ENCODE measurements at regions not wholly inside any gene's neighbourhood (a gene's known extent, or its start where the extent isn't known, plus 50 kb on each side); places are given as distances from the start of the nearest gene placed in this dataset.

DNA sequence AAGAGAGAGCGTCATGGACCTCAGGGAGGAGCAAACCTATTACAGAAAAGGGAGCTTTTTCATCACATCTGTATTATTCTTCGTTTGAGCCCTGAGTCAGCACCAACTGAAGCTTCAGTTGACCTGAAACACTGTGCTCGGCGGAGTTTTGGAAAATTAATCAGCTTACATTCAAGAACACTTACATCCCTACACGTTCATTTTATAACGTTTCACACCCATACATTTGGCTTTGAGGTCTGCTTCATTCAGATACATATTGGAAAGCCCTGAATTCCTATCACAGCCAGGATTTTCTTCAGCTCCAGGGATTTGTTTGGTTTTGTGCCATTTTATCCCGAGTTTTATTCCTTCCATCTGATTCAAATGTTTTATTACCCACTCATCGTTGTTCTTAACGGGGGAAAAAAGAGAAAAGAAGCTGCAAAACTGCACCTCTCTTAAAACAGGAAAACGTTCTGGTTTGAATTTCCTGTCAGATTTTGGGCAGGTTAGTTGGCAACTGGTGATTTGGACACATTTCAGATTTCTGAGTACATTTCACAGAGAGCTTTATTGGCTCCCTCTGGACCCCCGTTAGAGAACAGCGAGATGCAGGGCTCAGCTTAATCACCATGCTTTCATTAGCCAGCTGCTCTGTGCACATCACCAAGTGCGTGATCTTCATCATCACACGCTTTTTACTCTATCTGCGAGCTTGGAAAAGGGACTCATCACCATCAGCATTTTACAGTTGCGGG, 88.8 kb downstream of the CDC42EP3 start:
- no peak overlapping the region for H3K4me3 ChIP-seq (ENCODE audit: low read length)
- DNase-seq (ENCODE audit: low read depth, low spot score) = no peak

DNA sequence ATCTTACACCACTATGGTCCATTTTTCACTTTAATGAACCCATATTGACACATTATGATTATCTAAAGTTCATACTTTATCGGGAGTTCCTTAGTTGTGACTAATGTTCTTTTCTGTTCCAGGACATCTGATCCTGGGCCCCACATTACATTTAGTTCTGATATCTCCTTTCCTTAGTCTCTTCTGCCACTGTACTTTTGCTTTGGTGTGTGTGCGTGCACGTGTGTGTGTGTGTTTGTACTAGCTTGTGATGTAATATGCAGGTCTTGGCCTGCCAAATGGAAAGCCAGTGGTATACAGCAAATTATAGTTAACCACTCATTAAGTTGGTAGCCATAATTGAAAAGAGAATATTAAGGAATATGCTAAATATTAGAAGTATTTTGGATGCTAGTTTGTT, 88.0 kb downstream of the CDC42EP3 start:
- H3K4me3 ChIP-seq (ENCODE audit: low read length) = no peak overlapping the region

DNA sequence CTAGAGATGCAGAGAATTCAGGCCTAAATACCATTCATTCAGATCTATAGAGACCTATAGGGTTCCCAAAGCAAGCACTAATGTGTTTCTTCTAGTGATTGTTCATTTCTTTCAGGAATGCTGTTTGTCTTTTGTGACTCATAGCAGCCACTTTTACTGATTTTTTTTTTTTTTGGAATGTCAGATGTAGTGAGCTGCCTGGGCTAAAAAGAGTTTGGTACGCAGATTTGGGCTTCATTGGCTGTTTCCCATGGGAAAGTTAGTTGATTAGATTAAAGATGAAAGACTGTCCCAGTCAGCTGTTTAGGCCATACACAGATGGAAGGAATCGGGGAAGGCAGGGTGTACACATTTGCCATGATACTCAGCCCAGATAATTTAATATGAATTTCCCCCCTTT, 87.6 kb downstream of the CDC42EP3 start:
- no peak for DNase-seq (ENCODE audit: low read depth, low spot score)
- H3K4me3 ChIP-seq (ENCODE audit: low read length) = no peak overlapping the region

More for the DNA sequence above, 88.0 kb downstream of the CDC42EP3 start:
- DNase-seq (ENCODE audit: low read depth, low spot score) = no peak

DNA sequence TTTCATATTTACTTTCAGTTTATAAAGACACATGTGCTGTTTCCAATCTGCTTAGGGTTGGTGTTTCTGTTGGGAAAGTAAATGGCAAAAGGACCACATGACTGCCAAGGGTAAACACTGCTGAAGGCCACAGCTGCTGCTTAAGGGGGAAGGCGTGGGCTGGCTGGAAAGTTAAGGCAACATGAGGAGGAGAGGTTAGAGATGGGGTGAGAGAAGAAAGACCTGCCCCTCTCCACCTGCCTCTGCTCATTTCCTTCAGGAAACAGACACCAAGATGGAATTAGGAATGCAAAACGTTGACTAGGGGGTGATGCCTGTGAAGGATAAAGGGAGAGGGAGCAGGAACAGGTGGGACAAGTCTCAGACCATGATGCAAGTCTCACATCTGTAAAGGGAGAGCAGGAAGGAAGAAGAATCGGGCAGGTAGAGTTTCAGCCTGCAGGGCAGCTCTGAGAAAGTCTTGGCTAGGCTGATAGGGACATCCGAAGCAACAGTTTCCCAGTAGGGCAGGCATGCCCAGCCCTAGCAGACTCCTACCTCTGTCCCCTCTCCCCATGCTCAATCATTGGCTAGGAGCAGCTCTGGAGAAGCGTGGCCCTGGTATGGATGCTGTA, 86.0 kb downstream of the CDC42EP3 start:
- H3K4me3 ChIP-seq (ENCODE audit: low read length) = no peak overlapping the region
- DNase-seq (ENCODE audit: low read depth, low spot score) = no peak

DNA sequence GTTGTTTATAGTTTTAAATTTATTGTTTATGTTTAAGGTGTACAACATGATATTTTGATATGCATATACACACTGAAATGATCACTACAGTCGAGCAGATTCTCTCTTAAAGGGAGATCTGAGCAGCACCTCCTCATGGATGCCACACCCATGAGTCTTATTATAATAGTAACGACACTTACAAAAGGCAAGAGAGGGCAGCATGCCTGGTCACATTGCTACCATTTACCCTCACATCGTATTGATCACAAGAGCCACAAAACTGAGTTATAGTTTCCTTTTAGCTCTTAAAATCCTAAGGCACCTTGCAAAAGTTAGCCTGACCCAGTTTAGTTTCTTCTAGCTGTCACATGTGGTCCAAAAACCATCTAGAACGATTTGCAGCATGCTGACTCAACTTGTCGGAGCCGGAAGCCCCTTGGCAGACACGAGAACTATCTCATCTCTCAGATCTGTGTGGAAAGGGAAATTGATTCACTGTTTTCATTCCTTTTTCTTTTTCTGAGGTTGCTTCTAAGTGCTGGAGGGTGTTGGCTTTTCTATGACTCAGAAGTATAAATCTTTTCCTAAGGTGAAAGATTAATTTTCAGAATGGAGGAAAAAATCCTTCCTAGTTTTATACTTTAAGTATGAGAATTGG, 85.3 kb downstream of the CDC42EP3 start:
- H3K4me3 ChIP-seq (ENCODE audit: low read length) = no peak overlapping the region
- no peak for DNase-seq (ENCODE audit: low read depth, low spot score)

DNA sequence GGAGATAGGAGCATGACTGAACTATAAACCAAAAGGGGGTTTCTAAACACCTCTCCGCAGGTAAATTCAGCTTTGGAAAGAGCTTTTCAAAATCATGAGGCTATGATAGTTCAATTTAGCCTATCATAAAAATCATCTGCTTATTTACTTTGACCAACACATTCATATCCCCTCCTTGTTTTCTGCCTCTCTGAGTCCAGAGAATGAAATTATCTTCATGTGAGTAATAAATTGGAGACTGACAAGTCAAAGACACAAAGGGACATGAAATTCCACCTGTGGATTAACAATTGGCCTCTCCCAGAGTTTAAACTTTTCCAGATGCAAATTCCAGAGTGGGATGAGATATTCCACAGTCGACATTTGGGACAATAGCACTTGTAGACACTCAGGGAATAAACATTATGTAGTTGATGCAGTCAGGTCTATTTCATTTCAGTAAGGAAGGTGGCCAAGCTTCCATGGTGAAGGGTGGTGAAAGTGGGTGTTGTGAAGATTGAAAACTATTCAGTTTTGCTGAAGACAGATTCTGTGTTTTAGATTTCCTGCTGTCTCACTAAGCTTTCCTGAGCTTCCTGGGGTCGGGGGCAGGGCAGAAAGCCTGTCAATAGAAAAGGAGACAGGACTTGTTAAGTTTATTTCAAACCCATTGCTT, 84.7 kb downstream of the CDC42EP3 start:
- H3K4me3 ChIP-seq (ENCODE audit: low read length) = no peak overlapping the region
- DNase-seq (ENCODE audit: low read depth, low spot score) = no peak

DNA sequence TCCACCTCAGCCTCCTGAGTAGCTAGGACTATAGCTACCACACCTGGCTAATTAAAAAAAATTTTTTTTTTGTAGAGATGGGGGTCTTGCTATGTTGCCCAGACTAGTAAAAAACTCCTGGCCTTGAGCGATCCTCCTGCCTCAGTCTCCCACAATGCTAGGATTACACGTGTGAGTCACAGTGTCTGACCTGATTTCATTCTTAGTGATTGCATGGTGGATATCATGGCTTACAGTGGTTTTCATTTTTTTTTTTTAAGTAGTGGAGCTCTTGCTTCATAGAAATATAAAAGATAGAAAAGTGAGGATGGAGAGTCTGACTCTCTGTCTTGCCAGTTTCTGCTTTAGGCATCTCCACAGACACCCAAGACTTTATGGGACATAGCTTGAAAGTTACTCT, 83.6 kb downstream of the CDC42EP3 start:
- DNase-seq (ENCODE audit: low read depth, low spot score) = no peak
- no peak overlapping the region for H3K4me3 ChIP-seq (ENCODE audit: low read length)

DNA sequence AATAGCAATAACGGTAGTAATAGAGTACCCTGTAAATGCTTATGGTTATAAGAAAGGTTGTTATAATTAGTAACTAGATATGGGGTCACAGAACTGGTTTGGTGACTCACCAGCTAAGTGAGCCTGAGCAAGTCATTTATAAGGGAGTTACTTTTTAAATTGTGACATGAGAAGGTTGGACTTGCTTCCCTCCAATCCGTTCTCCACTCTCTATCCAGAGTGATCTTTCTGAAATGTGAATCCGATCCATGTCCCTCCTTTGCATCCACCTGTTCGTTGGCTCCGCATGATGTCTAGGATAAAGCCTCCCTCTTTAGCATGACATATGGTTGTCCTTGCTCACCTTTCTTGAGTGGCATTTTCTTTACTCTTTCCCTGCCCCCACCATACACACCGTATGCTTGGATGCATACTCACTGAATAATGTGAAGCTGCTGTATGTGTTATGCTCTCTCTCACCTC, 83.1 kb downstream of the CDC42EP3 start:
- H3K4me3 ChIP-seq (ENCODE audit: low read length) = no peak overlapping the region
- no peak for DNase-seq (ENCODE audit: low read depth, low spot score)

DNA sequence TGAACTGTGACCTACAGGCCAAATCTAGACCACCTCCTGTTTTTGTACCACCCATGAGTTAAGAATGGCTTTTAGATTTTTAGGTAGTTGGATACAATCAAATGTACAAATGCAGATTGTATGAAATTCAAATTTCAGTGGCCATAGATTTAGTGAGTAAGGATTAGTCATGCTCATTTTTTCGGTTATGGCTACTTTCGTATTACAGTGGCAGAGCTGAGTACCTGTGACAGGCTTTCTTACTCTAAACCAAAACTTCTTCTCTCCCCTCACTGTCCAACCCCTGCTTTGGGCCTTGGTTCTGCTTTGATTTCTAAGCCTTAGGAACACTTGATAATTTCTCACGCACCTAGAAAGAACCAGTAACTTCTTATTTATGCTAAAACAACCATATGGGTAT, 82.1 kb downstream of the CDC42EP3 start:
- no peak overlapping the region for H3K4me3 ChIP-seq (ENCODE audit: low read length)
- DNase-seq (ENCODE audit: low read depth, low spot score) = no peak

DNA sequence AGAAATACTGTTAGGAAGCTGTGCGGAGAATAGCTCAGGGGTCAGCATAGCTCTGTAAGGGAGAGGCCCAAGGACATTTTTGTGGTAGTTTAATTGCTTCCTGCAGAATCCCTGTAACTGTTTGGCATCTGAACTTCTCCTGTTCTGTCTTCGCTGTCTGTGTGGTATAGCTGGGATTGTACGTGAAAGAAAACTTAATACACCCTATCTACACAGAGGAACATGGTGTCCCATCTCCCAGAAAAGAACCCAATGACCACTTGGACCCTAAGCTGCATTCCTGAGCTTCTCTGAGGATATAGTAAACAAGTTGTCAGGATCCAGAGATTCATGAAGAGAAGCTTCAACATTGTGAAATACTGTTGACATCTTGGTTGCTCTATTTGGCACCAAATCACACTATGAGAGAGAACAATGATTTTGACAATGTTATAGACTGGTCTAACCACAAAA, 81.3 kb downstream of the CDC42EP3 start:
- no peak overlapping the region for H3K4me3 ChIP-seq (ENCODE audit: low read length)

More for the DNA sequence above, 81.3 kb downstream of the CDC42EP3 start:
- DNase-seq (ENCODE audit: low read depth, low spot score) = no peak

Data from Jurkat, Clone E6-1 (cell line).